IPS-18a (cell line): ENCODE measurements at regions not wholly inside any gene's neighbourhood (a gene's known extent, or its start where the extent isn't known, plus 50 kb on each side); places are given as distances from the start of the nearest gene placed in this dataset.
"Not testable (repeated sequence)": the region's sequence is repeated elsewhere in the genome, so short reads cannot be mapped to it uniquely, and the experiment has no call there.

Experiments used
- H3K27ac ChIP-seq: one replicate; pipeline ENCODE4 v1.5.1; 2013; ENCODE audit warnings: low read length
- H3K27me3 ChIP-seq: one replicate; pipeline ENCODE4 v1.6.1; 2013; ENCODE audit warnings: mild to moderate bottlenecking, low read length; ENCODE audit not compliant: control insufficient read depth, insufficient read depth
- H3K36me3 ChIP-seq: one replicate; pipeline ENCODE4 v1.6.1; 2013; ENCODE audit warnings: low read depth, low read length; ENCODE audit not compliant: control insufficient read depth
- H3K4me1 ChIP-seq: one replicate; pipeline ENCODE4 v1.6.1; 2013; ENCODE audit warnings: low read depth, low read length; ENCODE audit not compliant: control insufficient read depth
- H3K4me3 ChIP-seq: one replicate; pipeline ENCODE4 v1.5.1; 2013; ENCODE audit warnings: low read length
- H3K9ac ChIP-seq: one replicate; pipeline ENCODE4 v1.6.1; 2013; ENCODE audit warnings: mild to moderate bottlenecking, low read length, moderate library complexity
- H3K9me3 ChIP-seq: one replicate; pipeline ENCODE4 v1.6.1; 2013; ENCODE audit warnings: low read depth, low read length; ENCODE audit not compliant: control insufficient read depth

GRCh38 chr17:33858682-33859081 is 396.4 kb upstream of the CCL2 start:
- Histone ChIP-seq H3K4me1 (peaks cover 12% of the 10 kb centered on the region), H3K27me3 (no peaks in the 10 kb centered on the region), H3K27ac (no peak overlapping the region), H3K9ac (no peak overlapping the region), H3K9me3 (no peaks in the 10 kb centered on the region), H3K4me3 (no peak overlapping the region), H3K36me3 (no peaks in the 10 kb centered on the region)

GRCh38 chr17:33862772-33863602 is 392.1 kb upstream of the CCL2 start:
- Histone ChIP-seq H3K27ac (no peak overlapping the region), H3K9me3 (no peaks in the 10 kb centered on the region), H3K4me1 (peaks cover 9% of the 10 kb centered on the region), H3K36me3 (no peaks in the 10 kb centered on the region), H3K4me3 (no peak overlapping the region), H3K27me3 (no peaks in the 10 kb centered on the region), H3K9ac (no peak overlapping the region)

GRCh38 chr17:33864758-33865229 is 390.3 kb upstream of the CCL2 start:
- no peak overlapping the region for H3K4me3 ChIP-seq
- H3K9me3 ChIP-seq: no peaks in the 10 kb centered on the region
- H3K27me3 ChIP-seq: no peaks in the 10 kb centered on the region
- H3K36me3 ChIP-seq: no peaks in the 10 kb centered on the region
- no peak overlapping the region for H3K9ac ChIP-seq
- no peaks in the 10 kb centered on the region for H3K4me1 ChIP-seq
- H3K27ac ChIP-seq: no peak overlapping the region

- Histone ChIP-seq H3K27ac (no peak overlapping the region), H3K9ac (no peak overlapping the region), H3K4me1 (no peaks in the 10 kb centered on the region), H3K4me3 (no peak overlapping the region), H3K9me3 (no peaks in the 10 kb centered on the region), H3K27me3 (no peaks in the 10 kb centered on the region), H3K36me3 (no peaks in the 10 kb centered on the region)
Measured at GRCh38 chr17:33868899-33869298, 386.2 kb upstream of the CCL2 start.

- H3K27me3 ChIP-seq: no peaks in the 10 kb centered on the region
- H3K4me1 ChIP-seq: no peaks in the 10 kb centered on the region
- H3K4me3 ChIP-seq: no peak overlapping the region
- no peaks in the 10 kb centered on the region for H3K36me3 ChIP-seq
- no peak overlapping the region for H3K9ac ChIP-seq
- no peaks in the 10 kb centered on the region for H3K9me3 ChIP-seq
- no peak overlapping the region for H3K27ac ChIP-seq
Measured at GRCh38 chr17:33870936-33871335, 384.1 kb upstream of the CCL2 start.

GRCh38 chr17:33871720-33872540 is 383.2 kb upstream of the CCL2 start:
- H3K27me3 ChIP-seq: no peaks in the 10 kb centered on the region
- no peaks in the 10 kb centered on the region for H3K36me3 ChIP-seq
- no peak overlapping the region for H3K4me3 ChIP-seq
- no peaks in the 10 kb centered on the region for H3K4me1 ChIP-seq
- no peak overlapping the region for H3K27ac ChIP-seq
- no peak overlapping the region for H3K9ac ChIP-seq
- no peaks in the 10 kb centered on the region for H3K9me3 ChIP-seq

- no peaks in the 10 kb centered on the region for H3K36me3 ChIP-seq
- H3K9ac ChIP-seq: no peak overlapping the region
- H3K9me3 ChIP-seq: no peaks in the 10 kb centered on the region
- no peak overlapping the region for H3K4me3 ChIP-seq
- H3K27ac ChIP-seq: no peak overlapping the region
- no peaks in the 10 kb centered on the region for H3K27me3 ChIP-seq
- H3K4me1 ChIP-seq: no peaks in the 10 kb centered on the region
Measured at GRCh38 chr17:33873201-33873617, 381.9 kb upstream of the CCL2 start.

GRCh38 chr17:33874617-33875060 is 380.4 kb upstream of the CCL2 start:
- no peak overlapping the region for H3K27ac ChIP-seq
- no peaks in the 10 kb centered on the region for H3K4me1 ChIP-seq
- H3K27me3 ChIP-seq: no peaks in the 10 kb centered on the region
- no peak overlapping the region for H3K4me3 ChIP-seq
- H3K36me3 ChIP-seq: no peaks in the 10 kb centered on the region
- H3K9me3 ChIP-seq: no peaks in the 10 kb centered on the region
- H3K9ac ChIP-seq: no peak overlapping the region

GRCh38 chr17:33875973-33876372 is 379.1 kb upstream of the CCL2 start:
- H3K36me3 ChIP-seq: no peaks in the 10 kb centered on the region
- H3K27ac ChIP-seq: no peak overlapping the region
- H3K4me3 ChIP-seq: no peak overlapping the region
- no peak overlapping the region for H3K9ac ChIP-seq
- H3K4me1 ChIP-seq: no peaks in the 10 kb centered on the region
- H3K9me3 ChIP-seq: no peaks in the 10 kb centered on the region
- H3K27me3 ChIP-seq: no peaks in the 10 kb centered on the region

- not testable (repeated sequence) for H3K27me3 ChIP-seq, H3K36me3 ChIP-seq, H3K9me3 ChIP-seq, H3K9ac ChIP-seq, H3K4me3 ChIP-seq, H3K27ac ChIP-seq, H3K4me1 ChIP-seq
Measured at GRCh38 chr17:33882273-33882672, 372.8 kb upstream of the CCL2 start.

GRCh38 chr17:33882677-33883076 is 372.4 kb upstream of the CCL2 start:
- H3K36me3 ChIP-seq, H3K4me3 ChIP-seq, H3K9ac ChIP-seq, H3K27me3 ChIP-seq, H3K4me1 ChIP-seq, H3K9me3 ChIP-seq, H3K27ac ChIP-seq: not testable (repeated sequence)
